ENCODE measurements at regions not wholly inside any gene's neighbourhood (a gene's known extent, or its start where the extent isn't known, plus 50 kb on each side); places are given as distances from the start of the nearest gene placed in this dataset.

DNA sequence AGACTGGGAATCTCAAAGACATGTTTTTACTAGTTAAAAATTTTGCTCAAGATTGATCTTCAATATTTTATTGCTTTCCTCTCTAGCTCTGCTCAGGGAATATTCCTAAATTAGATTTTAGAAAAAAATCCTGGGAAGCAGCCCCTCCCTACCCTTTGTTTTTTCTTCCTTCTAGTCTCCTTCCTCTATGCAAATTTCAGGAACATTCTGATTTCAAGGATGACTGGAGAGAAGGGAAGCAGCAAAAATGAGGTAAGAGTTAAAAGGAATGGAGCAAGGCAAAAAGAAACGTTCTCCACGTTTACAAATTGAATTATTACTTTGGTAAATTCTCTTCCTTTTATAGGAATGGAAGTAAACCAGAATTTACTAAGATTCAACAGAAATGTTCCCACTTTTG is 493.4 kb upstream of the TUSC1 start:
- TF ChIP-seq TAF1 (IDR thresholded peaks at IDR 0.05; ENCODE audit: borderline replicate concordance, insufficient read depth, low read length) (no peak), POLR2AphosphoS5 (IDR thresholded peaks at IDR 0.05; ENCODE audit: low read depth, low read length) (no peak), SIN3A (IDR thresholded peaks at IDR 0.05; ENCODE audit: borderline replicate concordance, insufficient read depth, low read length) (no peak)
- TF ChIP-seq, protein P1, sequence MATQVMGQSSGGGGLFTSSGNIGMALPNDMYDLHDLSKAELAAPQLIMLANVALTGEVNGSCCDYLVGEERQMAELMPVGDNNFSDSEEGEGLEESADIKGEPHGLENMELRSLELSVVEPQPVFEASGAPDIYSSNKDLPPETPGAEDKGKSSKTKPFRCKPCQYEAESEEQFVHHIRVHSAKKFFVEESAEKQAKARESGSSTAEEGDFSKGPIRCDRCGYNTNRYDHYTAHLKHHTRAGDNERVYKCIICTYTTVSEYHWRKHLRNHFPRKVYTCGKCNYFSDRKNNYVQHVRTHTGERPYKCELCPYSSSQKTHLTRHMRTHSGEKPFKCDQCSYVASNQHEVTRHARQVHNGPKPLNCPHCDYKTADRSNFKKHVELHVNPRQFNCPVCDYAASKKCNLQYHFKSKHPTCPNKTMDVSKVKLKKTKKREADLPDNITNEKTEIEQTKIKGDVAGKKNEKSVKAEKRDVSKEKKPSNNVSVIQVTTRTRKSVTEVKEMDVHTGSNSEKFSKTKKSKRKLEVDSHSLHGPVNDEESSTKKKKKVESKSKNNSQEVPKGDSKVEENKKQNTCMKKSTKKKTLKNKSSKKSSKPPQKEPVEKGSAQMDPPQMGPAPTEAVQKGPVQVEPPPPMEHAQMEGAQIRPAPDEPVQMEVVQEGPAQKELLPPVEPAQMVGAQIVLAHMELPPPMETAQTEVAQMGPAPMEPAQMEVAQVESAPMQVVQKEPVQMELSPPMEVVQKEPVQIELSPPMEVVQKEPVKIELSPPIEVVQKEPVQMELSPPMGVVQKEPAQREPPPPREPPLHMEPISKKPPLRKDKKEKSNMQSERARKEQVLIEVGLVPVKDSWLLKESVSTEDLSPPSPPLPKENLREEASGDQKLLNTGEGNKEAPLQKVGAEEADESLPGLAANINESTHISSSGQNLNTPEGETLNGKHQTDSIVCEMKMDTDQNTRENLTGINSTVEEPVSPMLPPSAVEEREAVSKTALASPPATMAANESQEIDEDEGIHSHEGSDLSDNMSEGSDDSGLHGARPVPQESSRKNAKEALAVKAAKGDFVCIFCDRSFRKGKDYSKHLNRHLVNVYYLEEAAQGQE (IDR thresholded peaks at IDR 0.05; ENCODE audit: insufficient read depth in 1 of 2, low read depth in 2 of 2, low read length in 2 of 2): no peak

All from PFSK-1 (cell line).